IPS-18c (cell line): ENCODE measurements at regions not wholly inside any gene's neighbourhood (a gene's known extent, or its start where the extent isn't known, plus 50 kb on each side); places are given as distances from the start of the nearest gene placed in this dataset.
"Not testable (repeated sequence)": the region's sequence is repeated elsewhere in the genome, so short reads cannot be mapped to it uniquely, and the experiment has no call there.

Source experiments
- H3K4me3 ChIP-seq: 2 replicates; pipeline ENCODE4 v1.7.0; 2013; ENCODE audit warnings: low read depth, mild to moderate bottlenecking, low read length, moderate library complexity; ENCODE audit not compliant: insufficient read depth
- H3K9me3 ChIP-seq: one replicate; pipeline ENCODE4 v1.6.1; 2013; ENCODE audit warnings: mild to moderate bottlenecking, low read length, moderate library complexity; ENCODE audit not compliant: control insufficient read depth, insufficient read depth

GRCh38 chr2:195548198-195548940 lies 108.7 kb upstream of the SLC39A10 start:
- Histone ChIP-seq H3K4me3 (no peak overlapping the region), H3K9me3 (no peaks in the 10 kb centered on the region)

GRCh38 chr2:195547268-195547840 lies 109.7 kb upstream of the SLC39A10 start:
- H3K4me3 ChIP-seq = not testable (repeated sequence)

GRCh38 chr2:195545811-195546210 lies 111.2 kb upstream of the SLC39A10 start:
- no peak overlapping the region for H3K4me3 ChIP-seq

More at GRCh38 chr2:195547268-195547840, 109.7 kb upstream of the SLC39A10 start:
- not testable (repeated sequence) for H3K9me3 ChIP-seq

DNA sequence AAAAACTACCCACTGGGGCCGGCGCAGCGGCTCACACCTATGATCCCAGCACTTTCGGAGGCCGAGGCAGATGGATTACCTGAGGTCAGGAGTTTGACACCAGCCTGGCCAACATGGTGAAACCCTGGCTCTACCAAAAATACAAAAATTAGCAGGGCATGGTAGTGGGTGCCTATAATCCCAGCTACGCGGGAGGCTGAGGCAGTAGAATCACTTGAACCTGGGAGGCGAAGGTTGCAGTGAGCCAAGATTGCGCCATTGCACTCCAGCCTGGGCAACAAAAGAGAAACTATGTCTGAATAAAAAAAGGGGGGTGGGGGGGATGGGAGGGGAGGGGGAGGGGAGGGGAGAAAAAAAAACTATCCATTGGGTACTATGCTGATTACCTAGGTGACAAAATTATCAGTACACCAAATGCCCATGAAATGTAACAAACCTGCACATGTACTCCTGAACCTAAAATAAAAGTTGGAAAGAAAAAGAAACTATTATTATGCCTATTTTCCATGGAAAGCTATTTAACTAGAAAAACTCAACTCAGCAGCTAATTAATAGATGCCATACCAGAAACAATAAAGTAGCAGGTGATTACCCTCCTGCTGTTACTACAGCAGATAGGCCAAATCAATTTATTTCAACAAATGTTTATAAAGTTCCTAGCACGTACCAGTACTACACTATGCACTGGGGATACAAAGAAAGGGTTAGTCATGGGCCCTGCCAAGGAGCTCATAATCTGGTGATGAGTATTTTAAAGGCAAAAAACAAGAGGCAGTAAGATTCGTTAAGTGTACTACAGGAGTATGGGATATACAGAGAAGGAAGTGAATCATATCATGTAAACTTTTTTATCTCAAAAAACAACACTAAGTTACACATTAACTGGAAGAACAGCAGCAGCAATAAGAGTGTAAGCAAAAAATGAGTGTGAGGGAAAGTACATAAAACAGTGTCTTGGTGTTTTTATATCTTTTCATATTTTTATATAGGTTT lies 112.8 kb upstream of the SLC39A10 start:
- Histone ChIP-seq H3K4me3 (no peak overlapping the region), H3K9me3 (no peaks in the 10 kb centered on the region)

More at GRCh38 chr2:195545811-195546210, 111.2 kb upstream of the SLC39A10 start:
- H3K9me3 ChIP-seq = no peaks in the 10 kb centered on the region

- Histone ChIP-seq H3K4me3 (no peak overlapping the region), H3K9me3 (no peaks in the 10 kb centered on the region)
Measured at GRCh38 chr2:195543063-195543462, 114.0 kb upstream of the SLC39A10 start.

GRCh38 chr2:195542067-195542466 lies 115.0 kb upstream of the SLC39A10 start:
- Histone ChIP-seq H3K4me3 (no peak overlapping the region), H3K9me3 (no peaks in the 10 kb centered on the region)

DNA sequence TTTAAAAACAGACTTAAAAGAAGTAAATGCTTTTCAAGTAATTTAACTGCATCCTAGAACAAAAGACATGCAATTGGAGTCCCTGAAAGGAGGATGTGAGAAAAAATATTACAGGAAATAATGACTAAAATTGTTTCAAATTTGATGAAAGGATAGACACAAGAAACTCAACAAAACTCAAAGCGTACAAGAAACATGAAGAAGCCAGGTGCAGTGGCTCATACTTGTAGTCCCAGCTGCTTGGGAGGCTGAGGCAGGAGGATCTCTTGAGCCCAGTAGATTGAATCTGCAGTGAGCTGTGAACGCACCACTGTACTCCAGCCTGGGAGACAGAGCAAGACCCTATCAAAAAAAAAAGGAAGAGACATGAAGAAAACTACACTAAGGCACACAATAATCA lies 118.1 kb upstream of the SLC39A10 start:
- Histone ChIP-seq H3K4me3 (no peak overlapping the region), H3K9me3 (no peaks in the 10 kb centered on the region)

DNA sequence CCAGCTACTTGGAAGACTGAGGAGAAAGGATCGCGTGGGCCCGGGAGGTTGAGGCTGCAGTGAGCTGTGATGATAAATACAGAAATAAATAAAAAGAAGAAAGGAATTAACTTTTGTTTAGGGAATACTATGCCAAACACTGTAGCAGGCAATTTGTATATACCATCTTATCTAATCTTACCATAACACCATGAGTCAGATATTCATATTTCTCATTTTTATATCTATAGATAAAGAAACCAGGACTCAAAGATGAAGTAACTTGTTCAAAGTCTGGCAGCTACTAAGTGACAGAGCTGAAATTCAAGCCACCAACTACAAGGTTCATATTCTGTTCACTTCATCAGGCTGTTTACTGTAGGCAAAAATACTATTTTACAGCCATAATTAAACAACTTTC lies 119.2 kb upstream of the SLC39A10 start:
- H3K4me3 ChIP-seq = no peak overlapping the region

GRCh38 chr2:195536906-195537305 lies 120.1 kb upstream of the SLC39A10 start:
- no peaks in the 10 kb centered on the region for H3K9me3 ChIP-seq
- no peak overlapping the region for H3K4me3 ChIP-seq

More for the DNA sequence above, 119.2 kb upstream of the SLC39A10 start:
- no peaks in the 10 kb centered on the region for H3K9me3 ChIP-seq

DNA sequence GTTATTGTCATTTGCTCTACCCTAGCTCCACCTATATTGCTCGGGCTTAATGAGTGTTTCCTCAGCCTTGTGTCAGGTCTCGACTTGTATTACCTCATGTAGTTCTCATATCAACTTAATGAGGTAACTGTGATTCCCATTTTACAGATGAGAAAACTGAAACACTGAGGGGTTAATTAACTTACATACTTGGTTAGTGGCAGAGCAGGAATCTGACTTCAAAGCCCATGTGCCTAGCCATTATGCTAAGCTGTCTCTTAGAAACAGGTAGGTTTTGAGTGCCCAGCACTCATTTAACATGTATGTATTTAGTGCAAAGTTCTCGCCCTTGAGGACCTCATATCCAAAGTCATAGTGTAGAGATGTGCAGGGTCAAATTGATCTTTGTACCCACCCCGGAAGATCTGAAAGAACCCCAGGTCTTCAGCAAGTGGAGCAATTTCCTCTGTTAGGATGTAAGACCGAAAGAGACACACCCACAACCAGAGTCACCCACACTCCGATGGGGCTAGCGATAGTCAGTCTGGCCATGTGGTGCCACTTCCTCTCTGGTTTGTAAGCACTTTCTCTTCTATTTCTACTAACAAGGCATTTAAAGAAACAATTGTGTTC lies 121.0 kb upstream of the SLC39A10 start:
- Histone ChIP-seq H3K9me3 (no peaks in the 10 kb centered on the region), H3K4me3 (no peak overlapping the region)

- H3K4me3 ChIP-seq = no peak overlapping the region
- no peaks in the 10 kb centered on the region for H3K9me3 ChIP-seq
Measured at GRCh38 chr2:195534971-195535370, 122.1 kb upstream of the SLC39A10 start.

GRCh38 chr2:195533771-195534642 lies 123.0 kb upstream of the SLC39A10 start:
- no peak overlapping the region for H3K4me3 ChIP-seq
- H3K9me3 ChIP-seq = no peaks in the 10 kb centered on the region

DNA sequence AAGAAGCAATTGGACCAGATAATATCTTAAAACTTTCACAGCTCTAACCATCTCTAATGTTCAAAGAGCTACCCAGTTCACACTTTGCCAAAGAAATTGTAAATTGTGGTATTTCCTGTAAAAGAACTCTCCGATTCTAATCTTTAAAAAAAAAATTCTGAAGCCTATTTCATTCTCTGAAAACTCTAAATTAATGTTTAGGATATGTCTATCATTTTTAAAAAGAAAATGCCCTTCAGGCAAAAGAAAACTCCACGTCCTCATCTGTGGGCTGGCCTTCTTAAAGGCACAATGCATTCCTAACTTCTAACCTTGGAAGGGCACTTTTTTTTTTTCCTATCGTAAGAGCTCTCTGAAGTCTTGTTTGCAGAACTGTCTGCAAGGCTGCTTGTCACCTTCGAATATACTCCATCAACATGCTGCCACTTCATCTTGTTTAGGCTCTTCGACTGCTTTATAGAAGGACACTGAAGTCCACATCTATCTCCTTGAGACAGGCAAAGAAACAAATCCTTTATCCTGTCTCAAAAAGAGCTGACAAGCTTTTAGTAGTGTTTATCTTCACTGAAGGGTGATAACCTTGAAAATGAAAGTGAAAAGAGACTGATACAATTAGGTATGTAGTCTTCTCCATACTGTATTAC lies 124.3 kb upstream of the SLC39A10 start:
- H3K9me3 ChIP-seq = no peaks in the 10 kb centered on the region
- no peak overlapping the region for H3K4me3 ChIP-seq

- H3K4me3 ChIP-seq = no peak overlapping the region
- H3K9me3 ChIP-seq = no peaks in the 10 kb centered on the region
Measured at GRCh38 chr2:195532255-195532627, 124.8 kb upstream of the SLC39A10 start.

DNA sequence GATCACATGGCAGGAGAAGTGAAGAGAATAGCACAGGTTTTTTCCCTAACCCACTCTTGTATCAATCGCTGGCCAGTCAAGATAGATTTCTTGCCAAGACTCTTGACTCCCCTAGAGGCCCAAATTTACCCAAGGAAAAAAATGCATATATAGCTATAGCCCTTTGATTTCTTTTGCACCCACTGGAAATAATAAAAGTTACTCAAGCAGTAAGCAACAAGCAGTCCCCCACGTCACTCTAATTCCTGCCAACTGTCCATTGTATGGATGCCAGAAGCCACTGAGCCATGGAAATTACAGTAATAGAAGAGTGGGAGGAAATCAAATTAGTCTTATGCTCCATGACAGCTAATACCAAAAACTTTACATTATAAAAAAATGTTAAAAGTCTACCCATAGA lies 125.3 kb upstream of the SLC39A10 start:
- no peaks in the 10 kb centered on the region for H3K9me3 ChIP-seq
- no peak overlapping the region for H3K4me3 ChIP-seq

- H3K9me3 ChIP-seq, H3K4me3 ChIP-seq: not testable (repeated sequence)
Measured at GRCh38 chr2:195523242-195523641, 133.8 kb upstream of the SLC39A10 start.
